MCF 10A (cell line): ENCODE measurements at regions not wholly inside any gene's neighbourhood (a gene's known extent, or its start where the extent isn't known, plus 50 kb on each side); places are given as distances from the start of the nearest gene placed in this dataset.

ENCODE experiments used
- BruUV-seq: library from RNA; stranded (reverse); fragments of 400-500 nt; replicated peaks from 2 replicates; lab custom pipeline; 2021; lab: Mats Ljungman, UMichigan
- CTCF ChIA-PET: fragments of 300-600 bp; sonication (Branson Sonifier 250); formaldehyde crosslinking; extraction: SDS; loops from one replicate; lab custom pipeline; 2021; ENCODE audit warnings: antibody characterized with exemption, inconsistent platforms; lab: Yijun Ruan, JAX
- POLR2A ChIA-PET: fragments of 300-600, 350-650 bp; sonication (Branson Sonifier 250); formaldehyde crosslinking; extraction: SDS; loops from one replicate; lab custom pipeline; 2020; ENCODE audit warnings: antibody characterized with exemption, inconsistent platforms; lab: Yijun Ruan, JAX
- DNase-seq: peaks from one replicate; pipeline ENCODE4 v3.0.0-alpha.2; 2018; ENCODE audit not compliant: unreplicated experiment
- H3K27ac Mint-ChIP-seq: one replicate; pipeline ENCODE4 v1.8.0; 2022; ENCODE audit warnings: mild to moderate bottlenecking, low read depth, mixed read lengths; ENCODE audit not compliant: unreplicated experiment
- H3K27me3 Mint-ChIP-seq: one replicate; pipeline ENCODE4 v1.8.0; 2022; ENCODE audit warnings: mixed read lengths; ENCODE audit not compliant: insufficient read depth, unreplicated experiment
- H3K36me3 Mint-ChIP-seq: one replicate; pipeline ENCODE4 v1.8.0; 2022; ENCODE audit warnings: mild to moderate bottlenecking, moderate library complexity, mixed read lengths; ENCODE audit not compliant: insufficient read depth, unreplicated experiment
- H3K4me1 Mint-ChIP-seq: one replicate; pipeline ENCODE4 v1.8.0; 2022; ENCODE audit warnings: mixed read lengths; ENCODE audit not compliant: insufficient read depth, unreplicated experiment
- H3K4me3 Mint-ChIP-seq: one replicate; pipeline ENCODE4 v1.8.0; 2022; ENCODE audit warnings: mild to moderate bottlenecking, moderate library complexity, mixed read lengths; ENCODE audit not compliant: unreplicated experiment
- H3K9me3 Mint-ChIP-seq: one replicate; pipeline ENCODE4 v1.8.0; 2022; ENCODE audit warnings: mixed read lengths; ENCODE audit not compliant: unreplicated experiment
- CTCF ChIP-seq: fragments of 200-600 bp; IDR thresholded peaks from one replicate; pipeline ENCODE4 v1.8.0; 2022; ENCODE audit warnings: antibody characterized with exemption, mild to moderate bottlenecking; ENCODE audit not compliant: unreplicated experiment
- intact Hi-C: fragments of 100-400 bp; cut with micrococcal nuclease; formaldehyde crosslinking; loops from 2 replicates; pipeline ENCODE4 v1.14.1; 2022

DNA sequence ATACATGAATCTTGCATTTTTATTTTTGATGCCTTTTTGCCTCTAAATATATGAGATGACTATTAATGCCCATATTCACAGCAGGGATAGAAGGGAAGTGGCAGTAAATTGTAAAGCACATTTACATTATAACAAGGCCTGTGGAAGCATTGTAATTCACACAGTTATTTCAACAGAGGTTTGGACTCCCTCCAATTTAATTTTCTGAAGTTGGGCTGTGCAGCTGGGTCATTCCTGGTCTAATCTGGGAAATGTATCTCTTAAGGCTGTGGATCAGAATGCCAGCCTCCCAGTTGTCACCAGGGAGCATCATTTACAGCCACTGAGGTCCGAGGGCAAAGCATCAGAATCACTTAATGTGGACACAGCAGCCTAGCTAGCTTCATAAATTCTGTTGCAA, 434.5 kb downstream of the MFSD1 start:
- DNase-seq: peak; percentile 21
- Mint-ChIP-seq H3K27me3 (peaks cover 24% of the 10 kb centered on the region), H3K4me1 (no peaks in the 10 kb centered on the region), H3K4me3 (no peak overlapping the region), H3K36me3 (no peaks in the 10 kb centered on the region), H3K27ac (no peak overlapping the region), H3K9me3 (no peaks in the 10 kb centered on the region)
- BruUV-seq: no TSS peak
- ChIA-PET POLR2A (interaction anchor here (0.6 to 1.0 kb wide), 2 partner anchors 12 to 282 kb away, joined by 3 to 4 read pairs; no protein-coding TSS in a partner anchor), CTCF (interaction anchor here (0.7 to 1.7 kb wide), 5 partner anchors 9 to 28 kb away, joined by 3 to 6 read pairs (median 4); no protein-coding TSS in a partner anchor)
- intact Hi-C loops: no loop called here
- no peak for TF ChIP-seq CTCF

GRCh38 chr3:159237226-159237625, 435.4 kb downstream of the MFSD1 start:
- intact Hi-C loops: no loop called here
- no peaks in the 10 kb centered on the region for H3K9me3 Mint-ChIP-seq
- BruUV-seq: no TSS peak
- no peaks in the 10 kb centered on the region for H3K36me3 Mint-ChIP-seq
- DNase-seq: no peak
- peaks cover 33% of the 10 kb centered on the region for H3K27me3 Mint-ChIP-seq
- TF ChIP-seq CTCF: no peak
- H3K4me3 Mint-ChIP-seq: no peak overlapping the region
- no peaks in the 10 kb centered on the region for H3K4me1 Mint-ChIP-seq
- POLR2A ChIA-PET: interaction anchor here (1.0 kb wide), 1 partner anchor 11 kb away, joined by 3 read pairs; no protein-coding TSS in a partner anchor
- CTCF ChIA-PET: interaction anchor here (0.6 to 1.6 kb wide), 4 partner anchors 24 to 568 kb away, joined by 3 to 6 read pairs (median 3); no protein-coding TSS in a partner anchor
- H3K27ac Mint-ChIP-seq: no peak overlapping the region

DNA sequence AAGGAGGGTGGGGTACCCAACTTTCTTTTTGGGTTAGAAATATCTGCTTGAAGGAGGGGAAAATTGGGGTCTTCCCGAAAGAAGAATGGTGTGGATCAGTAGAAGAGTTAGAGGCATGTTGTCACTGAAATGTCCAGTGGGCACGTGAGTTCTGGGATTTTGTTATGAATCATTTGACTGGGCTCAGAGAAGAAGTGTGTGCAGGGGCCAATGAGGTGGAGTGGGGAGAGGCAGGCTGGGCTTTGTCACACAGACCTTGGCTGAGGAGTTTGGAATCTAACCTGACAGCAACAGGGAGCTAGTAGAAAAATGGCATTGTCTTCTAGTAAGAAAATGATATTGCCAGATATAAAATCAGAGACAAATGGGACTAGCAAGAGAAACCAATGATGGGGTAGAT, 436.8 kb downstream of the MFSD1 start:
- H3K27ac Mint-ChIP-seq: no peak overlapping the region
- H3K9me3 Mint-ChIP-seq: no peaks in the 10 kb centered on the region
- intact Hi-C loops: no loop called here
- H3K27me3 Mint-ChIP-seq: peaks cover 33% of the 10 kb centered on the region
- no peaks in the 10 kb centered on the region for H3K36me3 Mint-ChIP-seq
- TF ChIP-seq CTCF: no peak
- no peak overlapping the region for H3K4me3 Mint-ChIP-seq
- CTCF ChIA-PET: interaction anchor here (0.9 to 1.8 kb wide), 3 partner anchors 13 to 321 kb away, joined by 3 to 5 read pairs (median 4); no protein-coding TSS in a partner anchor
- no peak for DNase-seq
- POLR2A ChIA-PET: no interaction called here
- no TSS peak for BruUV-seq
- no peaks in the 10 kb centered on the region for H3K4me1 Mint-ChIP-seq

GRCh38 chr3:159239059-159239458, 437.2 kb downstream of the MFSD1 start:
- intact Hi-C loops: no loop called here
- Mint-ChIP-seq H3K27me3 (peaks cover 33% of the 10 kb centered on the region), H3K27ac (no peak overlapping the region), H3K4me1 (no peaks in the 10 kb centered on the region), H3K4me3 (no peak overlapping the region), H3K9me3 (no peaks in the 10 kb centered on the region), H3K36me3 (no peaks in the 10 kb centered on the region)
- no peak for DNase-seq
- TF ChIP-seq CTCF: no peak
- no TSS peak for BruUV-seq
- ChIA-PET POLR2A (no interaction called here), CTCF (interaction anchor here (0.5 to 1.8 kb wide), 5 partner anchors 13 to 567 kb away, joined by 3 to 5 read pairs (median 3); partner anchors contain the start of gene LXN)
